ENCODE measurements at regions not wholly inside any gene's neighbourhood (a gene's known extent, or its start where the extent isn't known, plus 50 kb on each side); places are given as distances from the start of the nearest gene placed in this dataset.

DNA sequence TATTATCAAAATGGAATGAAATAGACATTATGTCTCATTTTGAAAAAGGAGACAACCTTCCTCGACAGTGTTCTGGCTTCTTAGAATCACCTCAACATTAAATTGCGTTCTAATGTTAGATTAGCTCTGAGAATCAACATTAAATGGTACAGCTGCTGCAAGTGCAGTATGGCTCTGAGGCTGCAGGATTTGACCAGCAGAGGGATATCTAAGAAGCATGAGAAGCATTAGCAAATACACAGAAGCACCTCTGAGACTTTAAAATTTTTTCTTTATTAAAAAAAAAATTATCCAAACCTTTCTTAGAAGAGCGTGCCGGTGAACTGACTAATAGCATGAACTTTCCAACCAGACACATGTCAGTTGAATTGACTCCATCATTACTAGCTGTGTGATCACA is 253.4 kb upstream of the LRIG3 start:
- Histone ChIP-seq H3K27ac (no peak overlapping the region), H3K4me3 (no peak overlapping the region), H3K4me1 (no peaks in the 10 kb centered on the region), H3K9me3 (no peaks in the 10 kb centered on the region), H3K4me2 (no peak overlapping the region)
- ChIA-PET POLR2A (no interaction called here), CTCF (interaction anchor here (0.6 kb wide), 2 partner anchors 12 to 19 kb away, joined by 3 to 4 read pairs; no protein-coding TSS in a partner anchor)
- 53% methylated on average over 4 of the region's 4 CpGs for WGBS (ENCODE audit: missing lambda C conversion rate)
- TF ChIP-seq TP53 (CRISPR knock-in tag; IDR thresholded peaks at IDR 0.05) (no peak), CHD4 (IDR thresholded peaks at IDR 0.05; ENCODE audit: borderline replicate concordance) (no peak), RCOR1 (IDR thresholded peaks at IDR 0.05; ENCODE audit: low read depth, low read length) (no peak), ZSCAN20 (CRISPR knock-in tag; IDR thresholded peaks at IDR 0.05) (no peak), FOXS1 (CRISPR knock-in tag; IDR thresholded peaks at IDR 0.05) (no peak), EP300 (IDR thresholded peaks at IDR 0.05) (no peak), BHLHE40 (IDR thresholded peaks at IDR 0.05; ENCODE audit: low read depth, low read length) (no peak), PBX3 (IDR thresholded peaks at IDR 0.05) (no peak), TFCP2L1 (CRISPR knock-in tag; IDR thresholded peaks at IDR 0.05) (no peak), PHF8 (IDR thresholded peaks at IDR 0.05; ENCODE audit: borderline replicate concordance, low read depth) (no peak), MYC (IDR thresholded peaks at IDR 0.05; ENCODE audit: borderline replicate concordance, low read length) (no peak), FOSL2 (IDR thresholded peaks at IDR 0.05) (no peak), FOSL2 (CRISPR knock-in tag; IDR thresholded peaks at IDR 0.05) (no peak), RNF2 (IDR thresholded peaks at IDR 0.05; ENCODE audit: borderline replicate concordance, low read depth) (no peak), ZFP36 (IDR thresholded peaks at IDR 0.05; ENCODE audit: borderline replicate concordance, partially characterized antibody) (no peak), HEYL (CRISPR knock-in tag; IDR thresholded peaks at IDR 0.05) (no peak)
- TF ChIP-seq, protein P1, sequence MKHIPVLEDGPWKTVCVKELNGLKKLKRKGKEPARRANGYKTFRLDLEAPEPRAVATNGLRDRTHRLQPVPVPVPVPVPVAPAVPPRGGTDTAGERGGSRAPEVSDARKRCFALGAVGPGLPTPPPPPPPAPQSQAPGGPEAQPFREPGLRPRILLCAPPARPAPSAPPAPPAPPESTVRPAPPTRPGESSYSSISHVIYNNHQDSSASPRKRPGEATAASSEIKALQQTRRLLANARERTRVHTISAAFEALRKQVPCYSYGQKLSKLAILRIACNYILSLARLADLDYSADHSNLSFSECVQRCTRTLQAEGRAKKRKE (CRISPR knock-in tag; IDR thresholded peaks at IDR 0.05; ENCODE audit: low read depth): no peak
- TF ChIP-seq, protein P2, sequence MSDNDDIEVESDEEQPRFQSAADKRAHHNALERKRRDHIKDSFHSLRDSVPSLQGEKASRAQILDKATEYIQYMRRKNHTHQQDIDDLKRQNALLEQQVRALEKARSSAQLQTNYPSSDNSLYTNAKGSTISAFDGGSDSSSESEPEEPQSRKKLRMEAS (IDR thresholded peaks at IDR 0.05): no peak
- DNase-seq (ENCODE audit: low read depth in 1 of 2, low spot score in 1 of 2) (no peak), FAIRE-seq (no peak), ATAC-seq (no peak)

DNA sequence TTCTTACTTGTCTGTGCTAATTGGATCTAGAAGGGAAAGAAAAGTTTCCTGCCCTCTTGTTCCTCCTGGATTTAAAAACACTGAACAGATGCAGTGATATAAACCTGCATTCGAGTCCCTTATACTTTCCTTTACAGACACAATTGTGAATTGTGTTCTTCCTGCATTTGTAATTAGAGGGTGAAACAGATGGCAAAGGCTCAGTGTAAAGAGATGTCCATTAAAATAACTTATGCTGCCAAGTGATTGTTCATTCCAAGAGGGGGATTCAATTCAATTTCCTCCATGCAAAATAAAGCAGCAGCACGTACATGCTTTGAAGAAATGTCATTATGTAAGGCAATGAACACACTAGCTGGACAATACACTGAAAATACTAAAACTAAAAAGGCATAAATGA is 248.3 kb upstream of the LRIG3 start:
- no peak for TF ChIP-seq CHD4 (IDR thresholded peaks at IDR 0.05; ENCODE audit: borderline replicate concordance)
- TF ChIP-seq CBX2 (IDR thresholded peaks at IDR 0.05; ENCODE audit: borderline replicate concordance, low read depth): no peak
- no peak for TF ChIP-seq POLR2A (IDR thresholded peaks at IDR 0.05; ENCODE audit: low read length)
- TF ChIP-seq HOXB13 (CRISPR knock-in tag; IDR thresholded peaks at IDR 0.05; ENCODE audit: low read depth): no peak

DNA sequence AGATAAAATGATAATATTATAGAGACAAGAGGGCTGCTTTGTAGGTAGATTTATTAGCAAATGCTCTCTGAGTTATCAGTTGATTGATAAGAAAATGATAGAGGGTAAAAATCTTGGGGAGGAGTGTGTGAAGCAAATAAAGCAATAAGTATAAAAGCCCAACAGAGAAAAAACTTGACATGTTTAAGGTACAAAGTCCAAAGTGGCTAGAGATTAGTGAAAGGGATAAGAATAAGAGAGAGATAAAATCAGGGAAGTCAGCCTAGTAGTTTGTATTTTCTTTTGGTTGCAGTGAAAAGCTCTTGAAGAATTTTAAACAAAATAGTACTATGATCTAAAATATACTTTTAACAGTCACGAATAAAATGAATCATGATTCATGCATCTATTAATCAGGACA is 246.2 kb upstream of the LRIG3 start:
- ATAC-seq (no peak), FAIRE-seq (no peak), DNase-seq (ENCODE audit: low read depth in 1 of 2, low spot score in 1 of 2) (no peak)
- CTCF ChIA-PET: interaction anchor here (1.5 kb wide), 1 partner anchor 626 kb away, joined by 5 read pairs; no protein-coding TSS in a partner anchor
- Histone ChIP-seq H3K4me3 (no peak overlapping the region), H3K4me1 (no peaks in the 10 kb centered on the region), H3K4me2 (no peak overlapping the region), H3K27ac (no peak overlapping the region), H3K9me3 (no peaks in the 10 kb centered on the region)
- TF ChIP-seq CEBPB (IDR thresholded peaks at IDR 0.05) (no peak), BCL3 (IDR thresholded peaks at IDR 0.05) (no peak), ESRRA (IDR thresholded peaks at IDR 0.05; ENCODE audit: borderline replicate concordance, low read length) (no peak), NPAS2 (CRISPR knock-in tag; IDR thresholded peaks at IDR 0.05; ENCODE audit: borderline replicate concordance) (no peak), RNF2 (IDR thresholded peaks at IDR 0.05; ENCODE audit: borderline replicate concordance, low read depth) (no peak), RAD21 (conservative IDR thresholded peaks at IDR 0.05 in 1 of 2, IDR thresholded peaks at IDR 0.05 in 1 of 2) (no peak), SMC3 (IDR thresholded peaks at IDR 0.05) (no peak), EHF (CRISPR knock-in tag; IDR thresholded peaks at IDR 0.05) (no peak), ZC3H11A (IDR thresholded peaks at IDR 0.05) (no peak)
- TF ChIP-seq, protein P3, sequence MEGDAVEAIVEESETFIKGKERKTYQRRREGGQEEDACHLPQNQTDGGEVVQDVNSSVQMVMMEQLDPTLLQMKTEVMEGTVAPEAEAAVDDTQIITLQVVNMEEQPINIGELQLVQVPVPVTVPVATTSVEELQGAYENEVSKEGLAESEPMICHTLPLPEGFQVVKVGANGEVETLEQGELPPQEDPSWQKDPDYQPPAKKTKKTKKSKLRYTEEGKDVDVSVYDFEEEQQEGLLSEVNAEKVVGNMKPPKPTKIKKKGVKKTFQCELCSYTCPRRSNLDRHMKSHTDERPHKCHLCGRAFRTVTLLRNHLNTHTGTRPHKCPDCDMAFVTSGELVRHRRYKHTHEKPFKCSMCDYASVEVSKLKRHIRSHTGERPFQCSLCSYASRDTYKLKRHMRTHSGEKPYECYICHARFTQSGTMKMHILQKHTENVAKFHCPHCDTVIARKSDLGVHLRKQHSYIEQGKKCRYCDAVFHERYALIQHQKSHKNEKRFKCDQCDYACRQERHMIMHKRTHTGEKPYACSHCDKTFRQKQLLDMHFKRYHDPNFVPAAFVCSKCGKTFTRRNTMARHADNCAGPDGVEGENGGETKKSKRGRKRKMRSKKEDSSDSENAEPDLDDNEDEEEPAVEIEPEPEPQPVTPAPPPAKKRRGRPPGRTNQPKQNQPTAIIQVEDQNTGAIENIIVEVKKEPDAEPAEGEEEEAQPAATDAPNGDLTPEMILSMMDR (IDR thresholded peaks at IDR 0.05): no peak
- TF ChIP-seq, protein P4, sequence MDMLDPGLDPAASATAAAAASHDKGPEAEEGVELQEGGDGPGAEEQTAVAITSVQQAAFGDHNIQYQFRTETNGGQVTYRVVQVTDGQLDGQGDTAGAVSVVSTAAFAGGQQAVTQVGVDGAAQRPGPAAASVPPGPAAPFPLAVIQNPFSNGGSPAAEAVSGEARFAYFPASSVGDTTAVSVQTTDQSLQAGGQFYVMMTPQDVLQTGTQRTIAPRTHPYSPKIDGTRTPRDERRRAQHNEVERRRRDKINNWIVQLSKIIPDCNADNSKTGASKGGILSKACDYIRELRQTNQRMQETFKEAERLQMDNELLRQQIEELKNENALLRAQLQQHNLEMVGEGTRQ (IDR thresholded peaks at IDR 0.05): no peak
- 1% methylated on average over 1 of the region's 1 CpG for WGBS (ENCODE audit: missing lambda C conversion rate)
- POLR2A ChIA-PET: no interaction called here

More for the DNA sequence above, 248.3 kb upstream of the LRIG3 start:
- H3K27ac ChIP-seq: no peak overlapping the region
- H3K9me3 ChIP-seq: no peaks in the 10 kb centered on the region
- H3K4me1 ChIP-seq: no peaks in the 10 kb centered on the region
- no peak overlapping the region for H3K4me2 ChIP-seq
- FAIRE-seq: no peak
- WGBS (ENCODE audit: missing lambda C conversion rate): 13% methylated on average over 2 of the region's 2 CpGs
- CTCF ChIA-PET: no interaction called here
- no peak for ATAC-seq
- H3K4me3 ChIP-seq: no peak overlapping the region
- POLR2A ChIA-PET: no interaction called here
- DNase-seq (ENCODE audit: low read depth in 1 of 2, low spot score in 1 of 2): no peak

All from A549 (cell line).